HEK293 (cell line): ENCODE measurements at regions not wholly inside any gene's neighbourhood (a gene's known extent, or its start where the extent isn't known, plus 50 kb on each side); places are given as distances from the start of the nearest gene placed in this dataset.

ENCODE experiments used
- CTCF ChIP-seq: fragments of 450-650 bp; formaldehyde crosslinking; IDR thresholded peaks from 2 replicates; pipeline ENCODE4 v1.5.1; 2016; ENCODE audit warnings: missing biosample characterization, missing genetic modification characterization
- KLF16 ChIP-seq: fragments of 450-650 bp; formaldehyde crosslinking; IDR thresholded peaks from 2 replicates; pipeline ENCODE4 v1.5.1; 2017; ENCODE audit warnings: missing biosample characterization, missing genetic modification characterization
- TF ChIP-seq, protein P1 (sequence below): fragments of 450-650 bp; formaldehyde crosslinking; IDR thresholded peaks from 2 replicates; pipeline ENCODE4 v1.5.0; 2017; ENCODE audit warnings: missing biosample characterization, missing genetic modification characterization, borderline replicate concordance

- TF ChIP-seq KLF16 (tag by site-specific recombination) (no peak), CTCF (tag by site-specific recombination) (no peak)
- TF ChIP-seq, protein P1, sequence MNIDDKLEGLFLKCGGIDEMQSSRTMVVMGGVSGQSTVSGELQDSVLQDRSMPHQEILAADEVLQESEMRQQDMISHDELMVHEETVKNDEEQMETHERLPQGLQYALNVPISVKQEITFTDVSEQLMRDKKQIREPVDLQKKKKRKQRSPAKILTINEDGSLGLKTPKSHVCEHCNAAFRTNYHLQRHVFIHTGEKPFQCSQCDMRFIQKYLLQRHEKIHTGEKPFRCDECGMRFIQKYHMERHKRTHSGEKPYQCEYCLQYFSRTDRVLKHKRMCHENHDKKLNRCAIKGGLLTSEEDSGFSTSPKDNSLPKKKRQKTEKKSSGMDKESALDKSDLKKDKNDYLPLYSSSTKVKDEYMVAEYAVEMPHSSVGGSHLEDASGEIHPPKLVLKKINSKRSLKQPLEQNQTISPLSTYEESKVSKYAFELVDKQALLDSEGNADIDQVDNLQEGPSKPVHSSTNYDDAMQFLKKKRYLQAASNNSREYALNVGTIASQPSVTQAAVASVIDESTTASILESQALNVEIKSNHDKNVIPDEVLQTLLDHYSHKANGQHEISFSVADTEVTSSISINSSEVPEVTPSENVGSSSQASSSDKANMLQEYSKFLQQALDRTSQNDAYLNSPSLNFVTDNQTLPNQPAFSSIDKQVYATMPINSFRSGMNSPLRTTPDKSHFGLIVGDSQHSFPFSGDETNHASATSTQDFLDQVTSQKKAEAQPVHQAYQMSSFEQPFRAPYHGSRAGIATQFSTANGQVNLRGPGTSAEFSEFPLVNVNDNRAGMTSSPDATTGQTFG (tag by site-specific recombination): no peak
Observed at GRCh38 chr1:2936559-2937515, 84.4 kb upstream of the ACTRT2 start.
